Islet of Langerhans (tissue), 1 donor: ENCODE measurements at regions not wholly inside any gene's neighbourhood (a gene's known extent, or its start where the extent isn't known, plus 50 kb on each side); places are given as distances from the start of the nearest gene placed in this dataset.

Experiments used
- FAIRE-seq: peaks from one replicate; lab custom pipeline; 2011; peaks lifted over from hg19 to GRCh38; lab: Jason Lieb, UNC

DNA sequence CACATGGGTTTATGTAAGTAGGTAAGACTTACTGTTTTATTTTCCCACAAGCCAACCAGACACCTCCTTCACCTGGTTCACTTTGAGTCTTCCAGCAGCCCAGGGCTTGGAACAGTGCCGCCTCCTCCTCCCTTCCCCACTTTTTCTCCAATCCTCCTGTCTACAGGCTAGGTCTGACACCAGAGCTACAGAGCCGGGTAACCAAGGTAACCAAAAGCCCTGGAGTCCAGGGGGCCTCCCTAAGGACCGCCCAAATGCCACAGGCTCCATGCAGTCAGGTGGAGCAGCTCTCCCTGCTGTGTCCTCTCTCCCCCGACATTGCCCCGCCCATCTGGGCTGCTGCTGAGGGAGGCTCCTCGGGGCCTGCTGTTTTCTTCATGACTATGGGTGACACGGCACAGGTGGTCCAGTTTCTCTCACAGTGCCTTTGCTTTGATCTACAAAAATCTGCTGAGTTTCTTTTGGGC is 138.0 kb upstream of the EFNA5 start:
- peak; percentile 21 for FAIRE-seq

DNA sequence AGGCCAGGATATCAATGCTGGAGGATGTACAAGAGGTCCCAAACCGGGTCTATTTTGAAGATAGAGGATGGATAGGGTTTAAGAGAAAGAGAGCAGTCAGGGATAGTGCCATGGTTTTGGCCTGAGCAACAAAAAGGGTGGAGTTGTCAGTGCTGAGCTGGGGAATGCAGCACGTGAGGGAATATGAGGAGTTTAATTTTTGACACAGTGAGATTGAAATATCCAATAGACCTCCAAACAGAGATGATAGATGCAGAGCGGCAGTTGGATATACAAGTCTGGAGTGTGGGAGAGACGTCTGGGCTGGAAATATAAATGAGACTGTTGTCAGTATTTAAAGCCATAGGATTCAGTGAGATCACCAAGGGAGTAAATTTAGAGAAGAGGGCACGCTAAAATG is 136.7 kb upstream of the EFNA5 start:
- FAIRE-seq = no peak

DNA sequence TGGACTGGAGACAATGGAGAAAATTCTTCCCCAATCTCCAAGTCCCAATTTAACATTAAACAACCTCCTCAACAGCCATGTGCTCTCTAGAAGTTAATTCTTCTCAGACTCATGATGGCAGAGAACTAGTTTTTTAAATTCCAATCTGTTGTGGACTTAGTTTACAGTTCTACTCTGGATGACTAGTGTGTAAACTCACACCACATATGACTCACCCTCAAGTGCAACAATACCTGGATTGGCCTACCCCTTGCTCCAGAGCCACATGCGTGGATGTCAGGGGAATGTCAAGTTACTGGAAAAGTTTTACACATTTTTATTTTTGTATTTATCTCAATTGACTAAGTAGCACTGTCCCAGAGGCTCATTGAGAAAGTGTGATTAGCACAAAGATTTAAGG is 136.0 kb upstream of the EFNA5 start:
- no peak for FAIRE-seq

DNA sequence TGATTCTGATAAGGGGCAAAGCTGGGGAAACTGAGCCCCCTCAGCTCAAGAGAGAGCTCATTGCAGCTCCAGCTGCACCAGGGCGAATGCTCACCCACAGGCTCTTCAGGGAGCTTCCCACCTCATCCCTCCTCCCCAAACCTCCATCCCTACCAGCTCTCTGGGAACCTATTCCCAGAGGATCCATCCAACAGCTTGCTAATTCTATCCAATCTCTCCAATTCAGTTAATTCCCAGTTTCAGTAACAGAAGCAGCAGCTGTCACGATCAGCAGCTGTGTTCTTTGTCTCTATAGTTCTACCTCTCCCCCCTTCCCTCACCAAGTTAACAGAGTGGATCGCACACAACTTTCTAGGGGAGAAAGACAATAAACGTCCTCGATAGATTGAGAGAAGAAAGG is 135.5 kb upstream of the EFNA5 start:
- FAIRE-seq = no peak

DNA sequence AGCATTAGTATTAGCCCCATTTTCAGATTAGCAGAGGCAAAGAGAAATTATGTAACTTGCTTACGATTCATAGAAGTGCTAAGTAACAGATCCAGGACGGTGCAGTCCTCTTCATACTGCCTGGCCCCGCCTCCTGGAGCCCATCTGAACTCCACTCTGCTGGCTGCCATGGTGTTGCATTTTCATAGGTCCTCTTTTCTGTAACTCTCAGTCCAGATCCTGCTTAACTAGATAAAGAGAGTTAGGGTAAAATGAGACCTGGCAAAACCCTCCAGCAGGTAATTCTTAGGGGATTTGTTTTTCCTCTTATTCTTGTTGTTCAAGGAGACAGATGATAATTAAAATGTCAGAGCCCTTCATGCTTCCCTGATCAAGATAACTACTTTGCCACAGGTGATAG is 135.1 kb upstream of the EFNA5 start:
- FAIRE-seq = no peak

DNA sequence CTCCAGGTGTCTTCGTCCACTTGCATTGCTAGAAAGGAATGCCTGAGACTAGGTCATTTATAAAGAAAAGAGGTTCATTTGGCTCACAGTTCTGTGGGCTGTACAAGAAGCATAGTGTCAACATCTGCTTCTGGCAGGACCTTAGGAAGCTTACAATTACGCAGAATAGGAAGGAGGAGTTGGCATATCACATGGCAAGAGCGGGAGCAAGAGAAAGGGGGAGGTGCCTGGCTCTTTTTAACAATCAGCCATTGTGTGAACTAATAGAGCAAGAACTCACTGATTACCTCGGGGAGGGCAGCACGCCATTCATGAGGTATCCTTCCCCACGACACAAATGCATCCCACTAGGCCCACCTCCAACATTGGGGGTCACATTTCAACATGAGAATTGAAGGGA is 134.4 kb upstream of the EFNA5 start:
- FAIRE-seq = no peak

DNA sequence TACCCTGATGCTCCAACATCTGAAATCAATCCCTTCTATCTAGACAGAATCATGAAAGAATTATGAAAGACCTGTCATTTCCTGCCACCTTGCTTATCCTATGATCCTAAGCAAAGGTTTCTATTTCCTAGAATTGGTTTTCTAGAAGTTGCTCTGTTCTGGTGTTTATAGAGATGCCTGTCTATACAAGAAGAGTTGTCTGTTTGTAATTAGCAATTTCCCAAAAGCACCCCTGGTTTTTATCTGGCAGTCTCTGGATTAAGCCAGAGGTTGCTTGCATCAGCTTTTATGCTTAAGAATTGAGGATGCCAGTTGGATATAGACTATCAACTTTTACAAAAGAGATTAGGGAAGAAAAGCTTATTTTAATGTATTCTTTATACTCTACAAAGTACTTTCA is 133.0 kb upstream of the EFNA5 start:
- no peak for FAIRE-seq

DNA sequence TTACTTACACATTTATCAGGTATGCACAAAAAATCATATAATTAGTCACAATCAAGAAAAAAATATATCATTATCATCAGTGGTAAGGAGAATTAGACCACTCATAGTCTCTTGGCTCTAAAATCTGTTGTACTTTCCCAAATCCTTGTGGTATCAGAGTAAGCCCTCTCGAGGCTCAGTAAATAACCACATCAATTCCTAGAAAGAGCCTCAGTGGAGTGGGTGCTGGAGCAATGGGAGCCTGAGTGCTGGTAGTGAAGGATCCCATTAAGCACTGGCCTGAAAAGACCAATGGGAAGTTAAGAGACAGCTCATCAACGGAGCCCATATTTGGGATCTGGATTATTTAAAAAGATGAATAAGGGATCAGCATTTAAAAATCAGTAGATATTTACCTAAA is 130.3 kb upstream of the EFNA5 start:
- no peak for FAIRE-seq

DNA sequence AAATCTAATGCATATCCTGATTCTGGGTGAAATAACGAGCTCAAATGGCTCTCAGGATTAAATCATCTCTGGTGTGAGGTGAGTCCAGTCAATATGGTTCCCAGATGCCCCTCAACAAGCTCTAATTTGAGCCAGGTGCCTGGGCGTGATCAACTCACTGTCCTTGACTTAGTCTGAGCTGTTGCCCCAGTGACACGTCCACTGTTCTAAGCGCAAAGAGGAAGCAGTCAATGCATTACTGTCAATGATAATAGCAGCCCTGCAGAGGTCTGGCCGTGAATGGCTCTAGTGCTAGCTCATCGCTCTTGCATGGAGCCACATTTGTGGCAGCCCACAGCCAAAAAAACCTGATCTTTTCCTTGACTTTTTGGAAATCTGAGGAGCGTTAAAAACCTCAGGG is 128.6 kb upstream of the EFNA5 start:
- FAIRE-seq = no peak

DNA sequence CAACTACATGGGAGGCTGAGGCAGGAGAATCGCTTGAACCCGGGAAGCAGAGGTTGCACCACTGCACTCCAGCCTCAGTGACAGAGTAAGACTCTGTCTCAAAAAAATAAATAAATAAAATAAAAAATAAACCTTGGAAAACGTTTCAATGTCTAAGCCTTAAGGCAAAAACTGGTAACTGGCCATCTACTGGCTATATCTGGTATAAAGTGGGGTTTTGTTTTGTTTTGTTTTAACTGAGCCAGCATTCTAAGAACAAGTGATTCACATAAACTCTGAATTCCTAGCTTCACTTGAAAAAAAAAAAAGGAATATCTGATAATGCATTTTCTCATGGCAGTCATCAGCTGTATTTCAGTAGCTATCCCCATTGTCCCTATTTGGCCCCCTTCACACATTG is 126.1 kb upstream of the EFNA5 start:
- no peak for FAIRE-seq

DNA sequence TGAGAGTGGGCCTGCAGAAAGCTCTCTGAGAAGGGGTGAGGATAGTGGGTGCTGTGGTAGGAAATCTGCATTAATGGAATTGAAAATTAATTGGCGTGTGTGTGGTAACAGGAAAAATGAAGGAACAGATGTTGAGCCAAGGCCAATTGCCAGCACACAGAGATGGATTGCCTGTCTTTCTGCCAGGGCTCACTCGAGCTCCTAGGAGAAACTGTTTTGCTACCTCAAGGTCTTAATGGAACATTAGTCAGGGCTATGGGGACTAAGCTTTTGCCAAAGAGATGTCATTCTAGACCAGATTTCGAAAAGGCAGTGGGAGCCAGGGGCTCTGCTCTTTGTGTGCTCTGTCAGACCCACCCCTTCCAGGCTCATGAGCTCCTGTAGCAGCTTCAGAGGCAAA is 124.0 kb upstream of the EFNA5 start:
- peak; percentile 91 for FAIRE-seq

DNA sequence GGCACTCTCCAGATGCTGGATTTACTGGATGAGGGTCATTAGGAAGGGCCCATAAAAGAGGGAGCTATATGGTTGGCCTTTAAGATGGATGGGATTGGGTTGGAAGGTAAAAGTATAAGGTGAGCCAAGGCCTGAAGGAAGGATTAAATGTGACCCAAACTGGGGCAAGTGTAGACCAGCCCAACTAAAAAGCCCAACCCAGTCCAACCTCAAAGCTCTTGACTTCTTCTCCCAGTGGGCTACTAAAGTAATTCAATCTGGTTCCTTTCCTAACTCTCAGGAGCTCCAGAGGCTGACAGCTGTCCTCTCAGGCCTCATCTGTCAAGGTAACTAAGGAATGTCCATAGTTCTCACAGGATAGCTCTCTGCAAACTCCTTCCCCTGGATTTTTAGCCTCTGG is 122.2 kb upstream of the EFNA5 start:
- FAIRE-seq = no peak

DNA sequence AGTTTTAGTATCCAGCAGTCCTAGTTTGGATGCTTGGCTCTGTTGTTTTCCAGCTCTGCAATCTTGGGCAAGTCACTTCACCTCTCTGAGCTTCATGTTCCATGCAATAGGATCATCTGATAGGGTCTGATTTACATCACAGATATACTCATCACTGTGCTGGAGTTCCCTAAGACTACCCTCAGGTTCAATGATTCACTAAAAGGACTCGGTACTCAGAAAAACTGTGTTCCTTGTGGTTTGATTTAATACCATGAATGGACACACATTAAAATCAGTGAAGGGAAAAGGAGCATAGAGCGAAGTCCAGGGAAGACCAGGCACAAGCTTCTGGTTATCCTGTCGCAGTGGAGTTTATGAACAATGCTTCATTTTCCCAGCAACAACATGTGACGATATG is 119.9 kb upstream of the EFNA5 start:
- no peak for FAIRE-seq

DNA sequence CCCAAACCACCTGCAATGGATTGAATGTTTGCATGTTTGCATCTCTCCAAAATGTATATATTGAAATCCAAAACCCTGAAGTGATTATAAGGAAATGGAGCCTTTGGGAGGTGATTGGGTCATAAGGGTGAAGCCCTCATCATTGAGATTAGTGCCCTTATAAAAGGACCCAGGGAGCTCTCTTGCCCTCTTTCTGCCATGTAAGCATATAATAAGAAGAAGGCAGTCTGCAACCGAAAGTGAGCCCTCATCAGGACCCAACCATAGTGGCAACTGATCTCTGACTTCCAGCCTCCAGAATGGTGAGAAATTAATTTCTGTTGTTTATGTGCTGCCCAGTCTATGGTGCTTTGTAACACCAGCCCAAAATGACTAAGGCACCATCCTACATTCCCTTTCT is 115.7 kb upstream of the EFNA5 start:
- no peak for FAIRE-seq

DNA sequence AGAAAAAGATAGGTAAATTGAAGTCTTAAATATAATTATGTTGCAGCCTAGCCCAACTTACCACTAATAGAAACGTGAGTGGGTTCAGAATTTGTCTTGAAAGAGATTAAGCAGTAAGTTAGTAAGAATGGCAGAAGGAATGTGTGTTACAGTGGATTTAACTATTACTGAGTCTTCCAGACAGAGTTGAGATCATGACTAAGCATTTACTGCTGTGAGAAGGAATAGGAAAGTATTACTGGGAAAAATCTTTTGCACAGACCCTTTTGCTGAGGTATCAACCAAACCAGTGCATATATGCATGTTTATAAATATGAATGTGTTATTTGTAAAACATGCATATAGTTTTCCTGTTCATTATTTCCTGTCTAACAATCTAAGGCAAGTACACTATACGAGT is 112.8 kb upstream of the EFNA5 start:
- no peak for FAIRE-seq

DNA sequence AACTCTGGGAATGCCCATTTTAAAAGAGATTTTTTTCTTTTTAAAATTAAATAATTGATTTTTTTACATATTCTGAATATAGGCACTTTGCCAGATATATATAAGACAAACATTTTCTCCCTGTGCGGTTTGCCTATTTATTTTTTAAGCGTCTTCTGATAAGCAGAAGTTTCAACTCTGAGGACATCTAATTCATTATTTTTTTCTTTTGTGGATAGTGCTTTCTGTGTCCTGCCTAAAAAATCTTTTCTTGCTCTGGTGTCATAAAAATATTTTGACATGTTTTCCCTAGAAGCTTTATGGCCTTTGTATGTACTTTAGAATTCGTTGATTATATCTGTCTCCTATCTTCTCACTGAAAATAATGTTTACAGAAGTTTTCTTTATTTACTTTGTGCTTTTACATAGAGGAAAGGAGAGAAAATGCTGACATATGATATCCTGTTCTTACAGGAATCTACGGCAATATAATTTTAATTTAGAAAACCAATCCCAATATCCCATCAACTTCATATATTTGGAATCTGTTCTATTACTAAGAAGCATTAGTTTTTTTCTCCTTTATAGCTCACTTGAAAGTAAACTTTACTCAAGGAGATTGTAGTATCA is 111.9 kb upstream of the EFNA5 start:
- FAIRE-seq = peak; percentile 79

DNA sequence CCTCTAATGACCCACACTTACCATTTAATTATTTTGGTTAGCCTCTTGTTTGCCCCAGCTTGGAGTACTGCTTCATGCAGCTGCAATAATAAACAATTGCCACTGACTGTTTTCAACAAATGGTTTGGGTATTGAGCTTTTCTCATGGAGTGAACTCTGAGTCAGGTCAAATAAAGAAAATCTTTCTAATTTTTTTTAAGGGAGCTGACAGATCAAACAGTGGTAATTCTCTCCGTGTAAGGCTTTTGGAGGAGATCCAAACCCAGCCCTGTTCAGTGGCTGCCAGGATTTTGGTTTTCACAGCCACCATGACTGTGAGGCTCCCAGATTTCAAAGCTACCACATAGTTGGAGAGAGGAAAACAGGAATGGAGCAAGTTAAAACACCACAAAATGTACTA is 110.7 kb upstream of the EFNA5 start:
- FAIRE-seq = no peak

DNA sequence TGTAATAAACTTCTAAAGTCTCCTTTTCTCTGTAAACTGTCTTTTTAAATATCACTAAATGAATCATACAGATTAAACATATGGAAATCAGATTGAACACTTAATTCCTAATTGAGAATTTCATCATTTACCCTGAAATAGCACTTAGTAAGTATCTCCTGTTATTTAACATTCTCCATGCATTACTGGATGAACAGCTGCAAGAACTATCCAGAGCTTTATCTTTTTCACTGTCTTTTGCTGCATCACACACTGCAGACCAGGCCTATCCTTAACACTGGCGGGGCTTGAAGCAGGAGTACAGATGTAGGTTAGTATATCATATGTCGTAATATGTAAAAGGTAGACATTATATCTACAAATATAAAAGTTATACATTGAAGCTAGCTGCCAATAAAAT is 108.7 kb upstream of the EFNA5 start:
- FAIRE-seq = no peak

DNA sequence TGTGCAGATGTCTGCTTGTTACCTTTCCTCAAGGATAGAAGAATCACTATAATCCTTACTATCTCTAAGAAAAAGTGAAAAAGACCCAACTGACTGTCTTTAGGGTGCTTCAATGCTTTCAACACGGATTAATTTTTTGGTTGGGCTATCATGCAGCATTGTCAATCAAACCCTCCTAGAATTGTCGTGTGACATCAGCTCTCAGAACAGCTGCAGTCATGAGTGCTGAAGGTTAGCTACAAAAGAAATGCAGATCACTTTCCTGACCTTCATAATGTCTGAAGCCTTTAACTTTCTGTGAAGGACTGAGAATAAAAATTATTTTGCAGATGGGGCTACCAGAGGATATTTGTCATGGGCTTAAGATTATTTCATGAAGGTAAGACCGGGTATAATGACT is 107.9 kb upstream of the EFNA5 start:
- no peak for FAIRE-seq

DNA sequence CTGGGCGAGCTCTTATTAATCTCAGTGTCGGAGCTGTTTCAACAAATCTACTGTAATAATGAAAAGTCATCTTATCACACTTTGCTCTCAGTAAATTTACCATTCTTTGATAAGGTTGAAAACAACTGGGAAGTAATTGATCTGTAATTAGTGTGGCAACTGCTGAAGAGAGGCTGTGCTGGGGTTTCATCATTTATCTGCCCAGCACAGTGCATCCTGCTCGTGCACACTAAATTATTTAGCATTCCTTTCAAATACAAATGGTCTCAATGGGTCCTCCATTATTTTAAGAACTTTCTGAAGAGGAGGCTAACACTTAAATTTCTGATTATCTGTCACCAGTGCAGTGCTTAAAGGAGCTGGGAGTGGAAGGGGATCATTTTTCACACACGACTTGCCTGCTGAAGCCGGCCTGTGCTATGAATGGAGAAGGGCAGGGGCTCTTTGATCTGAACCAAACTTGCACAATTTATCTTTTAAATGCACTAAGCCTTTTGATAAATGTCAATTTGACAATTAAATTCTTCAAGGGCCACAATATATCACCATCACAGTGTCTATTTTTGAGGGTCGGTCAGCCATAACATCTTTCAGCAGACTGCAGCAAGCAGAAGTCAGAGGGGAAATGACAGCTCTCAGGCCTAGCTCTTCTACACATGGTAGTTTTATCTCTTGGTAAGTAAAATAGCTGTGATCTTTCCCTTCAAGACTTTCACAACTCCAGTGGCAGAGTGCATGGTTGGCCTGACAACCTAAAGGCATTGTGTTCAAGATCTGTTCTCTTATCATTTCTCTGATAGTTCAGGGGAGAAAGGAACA is 106.4 kb upstream of the EFNA5 start:
- FAIRE-seq = no peak

DNA sequence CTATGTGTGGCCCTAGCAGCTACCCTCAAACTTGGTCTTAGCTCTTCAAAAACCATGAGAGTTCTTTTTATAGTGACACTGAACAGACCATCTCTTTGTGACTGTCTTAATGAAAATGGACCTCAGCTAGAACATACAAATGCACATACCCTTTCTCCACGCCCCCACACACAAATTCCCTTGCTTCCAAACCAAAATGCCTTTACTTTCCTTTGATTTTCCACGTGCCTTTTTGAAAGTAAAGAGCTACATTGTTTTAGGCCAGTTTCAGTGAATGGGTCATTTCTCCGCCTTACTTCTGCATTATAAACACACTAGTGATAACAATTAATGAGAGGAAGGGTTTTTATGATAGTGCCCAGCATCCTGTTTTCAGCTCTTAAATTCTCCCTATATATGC is 105.8 kb upstream of the EFNA5 start:
- FAIRE-seq = no peak

DNA sequence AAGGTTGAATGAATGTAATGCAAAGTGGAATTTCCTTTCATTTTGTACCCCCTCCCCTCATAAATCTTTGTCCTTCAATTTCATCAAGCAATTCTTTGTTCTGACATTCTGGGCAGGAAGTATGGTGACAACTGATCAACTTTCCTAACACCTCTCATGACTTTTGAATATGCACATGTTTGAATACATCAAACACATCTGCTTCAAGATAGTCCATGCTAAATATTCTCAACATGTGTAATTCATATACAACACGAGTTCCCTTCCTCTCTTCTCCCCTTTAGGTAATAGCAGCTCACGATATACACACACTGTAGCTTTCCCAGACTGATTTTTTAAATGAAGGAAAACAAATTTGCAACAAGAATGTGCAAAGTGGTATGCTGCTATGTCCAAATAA is 103.6 kb upstream of the EFNA5 start:
- no peak for FAIRE-seq

DNA sequence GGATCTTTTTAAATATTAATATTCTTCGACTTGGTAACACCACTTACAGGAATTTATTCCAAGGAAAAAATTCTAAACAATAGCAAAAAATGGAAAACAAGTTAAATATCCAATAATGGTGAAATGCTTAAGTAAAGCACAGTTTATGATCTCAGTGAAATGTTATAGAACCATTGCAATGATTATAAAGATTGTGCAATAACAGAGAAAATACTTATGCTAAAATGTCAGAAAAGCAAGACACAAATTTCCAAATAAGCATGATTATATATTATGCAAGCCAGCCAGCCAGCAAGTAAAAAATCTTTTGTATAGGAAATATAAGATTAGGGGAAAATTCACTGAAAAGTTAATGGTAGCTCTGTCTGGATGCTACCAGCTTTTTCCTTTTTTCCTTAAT is 102.7 kb upstream of the EFNA5 start:
- FAIRE-seq = no peak
